GM23338 (cell line): ENCODE measurements at regions not wholly inside any gene's neighbourhood (a gene's known extent, or its start where the extent isn't known, plus 50 kb on each side); places are given as distances from the start of the nearest gene placed in this dataset.

ENCODE experiments used
- ATAC-seq: fragments of 200-7000 bp; cut with Tn5 transposase; 3 replicates; pipeline ENCODE4 v1.9.1; 2020
- DNase-seq: peaks from one replicate; pipeline ENCODE4 v3.0.0-alpha.2; 2015; ENCODE audit warnings: low spot score
- H2AFZ ChIP-seq: fragments of 200-600 bp; sonication (generic); 2 replicates; pipeline ENCODE4 v1.8.0; 2016; ENCODE audit warnings: antibody characterized with exemption, mild to moderate bottlenecking, moderate library complexity
- H3F3A ChIP-seq: fragments of 200-600 bp; sonication (generic); replicated peaks from 2 replicates; pipeline ENCODE4 v1.8.0; 2017; ENCODE audit warnings: antibody characterized with exemption, mixed run types, low read depth
- H3K27ac ChIP-seq: fragments of 200-600 bp; sonication (generic); 2 replicates; pipeline ENCODE4 v1.6.1; 2016; ENCODE audit warnings: low read depth
- H3K27me3 ChIP-seq: fragments of 200-600 bp; sonication (generic); 2 replicates; pipeline ENCODE4 v1.8.0; 2016; ENCODE audit warnings: mild to moderate bottlenecking, mixed run types, moderate library complexity; ENCODE audit not compliant: insufficient read depth
- H3K36me3 ChIP-seq: fragments of 200-600 bp; sonication (generic); 2 replicates; pipeline ENCODE4 v1.8.0; 2016; ENCODE audit warnings: mild to moderate bottlenecking; ENCODE audit not compliant: insufficient read depth
- H3K4me1 ChIP-seq: fragments of 200-600 bp; sonication (generic); 2 replicates; pipeline ENCODE4 v1.8.0; 2016; ENCODE audit warnings: mild to moderate bottlenecking, moderate library complexity; ENCODE audit not compliant: insufficient read depth
- H3K4me2 ChIP-seq: fragments of 200-600 bp; sonication (generic); 2 replicates; pipeline ENCODE4 v1.7.1; 2017; ENCODE audit warnings: mixed run types
- H3K4me3 ChIP-seq: fragments of 200-600 bp; sonication (generic); 2 replicates; pipeline ENCODE4 v1.6.1; 2016; ENCODE audit warnings: mixed run types
- H3K79me2 ChIP-seq: fragments of 200-600 bp; sonication (generic); replicated peaks from 2 replicates; pipeline ENCODE4 v1.8.0; 2017; ENCODE audit warnings: mild to moderate bottlenecking; ENCODE audit not compliant: insufficient read depth
- H3K9me2 ChIP-seq: fragments of 200-600 bp; sonication (generic); 2 replicates; pipeline ENCODE4 v1.8.0; 2017; ENCODE audit not compliant: insufficient read depth
- H4K20me1 ChIP-seq: fragments of 200-600 bp; sonication (generic); replicated peaks from 2 replicates; pipeline ENCODE4 v1.8.0; 2017; ENCODE audit warnings: mild to moderate bottlenecking; ENCODE audit not compliant: insufficient read depth
- H3K27ac Mint-ChIP-seq: 2 replicates; pipeline ENCODE4 v1.8.0; 2020; ENCODE audit warnings: inconsistent platforms, mild to moderate bottlenecking, moderate library complexity, mixed read lengths
- H3K27me3 Mint-ChIP-seq: 3 replicates; pipeline ENCODE4 v1.8.0; 2022; ENCODE audit warnings: low read depth, mild to moderate bottlenecking, moderate library complexity, mixed read lengths, inconsistent platforms; ENCODE audit not compliant: insufficient read depth, poor library complexity
- H3K36me3 Mint-ChIP-seq: 3 replicates; pipeline ENCODE4 v1.8.0; 2021; ENCODE audit warnings: low read depth, mild to moderate bottlenecking, inconsistent platforms, moderate library complexity, mixed read lengths
- H3K4me1 Mint-ChIP-seq: 3 replicates; pipeline ENCODE4 v1.8.0; 2020; ENCODE audit warnings: mild to moderate bottlenecking, inconsistent platforms, mixed read lengths
- H3K4me3 Mint-ChIP-seq: 3 replicates; pipeline ENCODE4 v1.8.0; 2021; ENCODE audit warnings: moderate library complexity, mild to moderate bottlenecking, inconsistent platforms, mixed read lengths
- H3K9me3 Mint-ChIP-seq: 3 replicates; pipeline ENCODE4 v1.8.0; 2020; ENCODE audit warnings: moderate library complexity, mild to moderate bottlenecking, inconsistent platforms, mixed read lengths
- ETS1 ChIP-seq: IDR thresholded peaks from 2 replicates; pipeline ENCODE4 v1.6.1; 2016; ENCODE audit warnings: antibody characterized with exemption
- EZH2 ChIP-seq: fragments of 200-600 bp; sonication (generic); IDR thresholded peaks from one replicate; pipeline ENCODE4 v1.8.0; 2017; ENCODE audit warnings: antibody characterized with exemption, mild to moderate bottlenecking, low read depth; ENCODE audit not compliant: unreplicated experiment
- REST ChIP-seq: IDR thresholded peaks from one replicate; pipeline ENCODE4 v1.6.1; 2018; ENCODE audit warnings: antibody characterized with exemption; ENCODE audit not compliant: unreplicated experiment
- ZNF462 ChIP-seq: fragments of 250-450 bp; sonication (Bioruptor Pico); IDR thresholded peaks from 2 replicates; pipeline ENCODE4 v1.5.0; 2020; ENCODE audit warnings: mild to moderate bottlenecking, moderate library complexity

- TF ChIP-seq EZH2 (no peak), ZNF462 (CRISPR knock-in tag) (no peak), REST (no peak), ETS1 (no peak)
- Histone ChIP-seq H3K27me3 (no peaks in the 10 kb centered on the region), H2AFZ (no peak overlapping the region), H3K27ac (no peak overlapping the region), H3K79me2 (no peaks in the 10 kb centered on the region), H3K36me3 (0 out of 2 replicates have a peak, but pooled peaks cover 4% of the 10 kb centered on the region), H3K4me3 (no peak overlapping the region), H4K20me1 (no peaks in the 10 kb centered on the region), H3K4me1 (no peaks in the 10 kb centered on the region), H3K9me2 (no peaks in the 10 kb centered on the region), H3K4me2 (no peak overlapping the region), H3F3A (no peaks in the 10 kb centered on the region)
- Mint-ChIP-seq H3K27ac (no peak overlapping the region), H3K36me3 (peaks cover 12% of the 10 kb centered on the region), H3K4me3 (no peak overlapping the region), H3K4me1 (peaks cover 7% of the 10 kb centered on the region), H3K9me3 (peaks cover 11% of the 10 kb centered on the region), H3K27me3 (peaks cover 4% of the 10 kb centered on the region)
- ATAC-seq, result no peak
- no peak for DNase-seq
These were observed 99.3 kb upstream of the TLR3 start for GRCh38 chr4:185969657-185970056.
